ENCODE measurements at regions not wholly inside any gene's neighbourhood (a gene's known extent, or its start where the extent isn't known, plus 50 kb on each side); places are given as distances from the start of the nearest gene placed in this dataset.
"Not testable (repeated sequence)": the region's sequence is repeated elsewhere in the genome, so short reads cannot be mapped to it uniquely, and the experiment has no call there.

DNA sequence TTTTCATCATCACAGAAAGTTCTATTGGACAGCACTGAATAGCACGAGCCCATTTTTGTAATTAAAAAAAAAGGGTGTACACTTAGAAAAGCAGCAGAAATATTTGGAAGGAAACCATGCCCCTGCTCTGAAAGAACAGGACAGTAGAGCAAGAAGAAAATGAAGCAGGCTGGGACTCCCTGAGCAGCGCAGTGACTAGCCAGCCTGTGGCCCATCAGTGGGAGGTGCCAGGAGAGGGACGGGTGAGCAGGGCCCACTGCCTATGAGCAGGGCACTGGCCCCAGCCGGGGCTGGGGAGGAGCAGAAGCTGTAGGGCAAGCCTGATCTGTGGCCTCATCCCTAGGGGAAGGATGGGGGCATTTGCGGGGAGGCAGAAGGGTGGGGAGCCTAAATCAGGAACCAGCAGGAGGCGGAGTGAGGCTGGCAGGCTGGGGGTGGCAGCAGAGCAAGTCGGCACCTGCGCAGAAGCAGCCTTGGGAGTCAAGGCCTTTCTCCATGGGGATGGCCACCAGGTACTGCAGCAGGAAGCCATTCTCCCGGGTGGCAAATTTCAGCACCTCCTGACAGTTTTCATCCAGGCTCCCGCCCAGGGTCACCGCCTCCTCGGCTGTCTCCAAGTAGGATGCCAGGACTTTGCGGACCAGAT lies 119.6 kb downstream of the LRRC37A3 start:
- TF ChIP-seq, protein P1, sequence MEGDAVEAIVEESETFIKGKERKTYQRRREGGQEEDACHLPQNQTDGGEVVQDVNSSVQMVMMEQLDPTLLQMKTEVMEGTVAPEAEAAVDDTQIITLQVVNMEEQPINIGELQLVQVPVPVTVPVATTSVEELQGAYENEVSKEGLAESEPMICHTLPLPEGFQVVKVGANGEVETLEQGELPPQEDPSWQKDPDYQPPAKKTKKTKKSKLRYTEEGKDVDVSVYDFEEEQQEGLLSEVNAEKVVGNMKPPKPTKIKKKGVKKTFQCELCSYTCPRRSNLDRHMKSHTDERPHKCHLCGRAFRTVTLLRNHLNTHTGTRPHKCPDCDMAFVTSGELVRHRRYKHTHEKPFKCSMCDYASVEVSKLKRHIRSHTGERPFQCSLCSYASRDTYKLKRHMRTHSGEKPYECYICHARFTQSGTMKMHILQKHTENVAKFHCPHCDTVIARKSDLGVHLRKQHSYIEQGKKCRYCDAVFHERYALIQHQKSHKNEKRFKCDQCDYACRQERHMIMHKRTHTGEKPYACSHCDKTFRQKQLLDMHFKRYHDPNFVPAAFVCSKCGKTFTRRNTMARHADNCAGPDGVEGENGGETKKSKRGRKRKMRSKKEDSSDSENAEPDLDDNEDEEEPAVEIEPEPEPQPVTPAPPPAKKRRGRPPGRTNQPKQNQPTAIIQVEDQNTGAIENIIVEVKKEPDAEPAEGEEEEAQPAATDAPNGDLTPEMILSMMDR (conservative IDR thresholded peaks at IDR 0.05 in 1 of 2, IDR thresholded peaks at IDR 0.05 in 1 of 2; ENCODE audit: extremely low read depth in 1 of 2, insufficient read depth in 1 of 2, low read depth in 1 of 2, low read length in 2 of 2), result not testable (repeated sequence)
- TF ChIP-seq EZH2 (IDR thresholded peaks at IDR 0.05; ENCODE audit: borderline replicate concordance, low read length), result not testable (repeated sequence)

All from mammary epithelial cell (primary cell).